Lung (tissue), 11 donors: ENCODE measurements at regions not wholly inside any gene's neighbourhood (a gene's known extent, or its start where the extent isn't known, plus 50 kb on each side); places are given as distances from the start of the nearest gene placed in this dataset.

Source experiments
- ATAC-seq: fragments of 200-7000 bp; cut with Tn5 transposase; one replicate; pipeline ENCODE4 v1.9.1; 2020; ENCODE audit warnings: moderate number of reproducible peaks; ENCODE audit not compliant: insufficient read depth, low FRiP score
- DNase-seq, 3 donors: peaks; one replicate each; pipeline ENCODE4 v3.0.0-alpha.2; 2013 to 2017
- H3K27ac ChIP-seq, 2 donors: one replicate each; pipeline ENCODE4 v1.5.1; 2013; ENCODE audit warnings: mild to moderate bottlenecking in 2 of 2, moderate library complexity in 2 of 2, control low read depth in 1 of 2, inconsistent platforms in 1 of 2, low read depth in 1 of 2, low read length in 1 of 2
- H3K27me3 ChIP-seq, 3 donors: one replicate each; pipeline ENCODE4 v1.5.1; 2013; ENCODE audit warnings: low read length in 2 of 3; ENCODE audit not compliant: control insufficient read depth in 3 of 3, insufficient read depth in 3 of 3
- H3K36me3 ChIP-seq, 4 donors: one replicate each; pipeline ENCODE4 v1.5.1; 2013; ENCODE audit warnings: low read length in 4 of 4, mild to moderate bottlenecking in 1 of 4, moderate library complexity in 1 of 4; ENCODE audit not compliant: control insufficient read depth in 4 of 4, insufficient read depth in 4 of 4
- H3K4me1 ChIP-seq, 5 donors: one replicate each; pipeline ENCODE4 v1.5.1; 2013; ENCODE audit warnings: low read length in 5 of 5, mild to moderate bottlenecking in 2 of 5, moderate library complexity in 1 of 5; ENCODE audit not compliant: control insufficient read depth in 5 of 5, insufficient read depth in 5 of 5
- H3K4me3 ChIP-seq: one replicate; pipeline ENCODE4 v1.5.1; 2013; ENCODE audit warnings: mild to moderate bottlenecking, control low read depth, moderate library complexity
- H3K9ac ChIP-seq, 2 donors: one replicate each; pipeline ENCODE4 v1.5.1; 2013; ENCODE audit warnings: low read length in 2 of 2, control low read depth in 1 of 2; ENCODE audit not compliant: insufficient read depth in 1 of 2
- H3K9me3 ChIP-seq, 4 donors: one replicate each; pipeline ENCODE4 v1.5.1; 2013; ENCODE audit warnings: low read length in 3 of 4, mild to moderate bottlenecking in 1 of 4, moderate library complexity in 1 of 4; ENCODE audit not compliant: control insufficient read depth in 4 of 4, insufficient read depth in 3 of 4
- WGBS, 2 donors: extraction: QIAGEN DNeasy Blood & Tissue Kit; methylation state at CpG; one replicate each; pipeline ENCODE4 v1.1.7; 2013; 5-methylcytosine and 5-hydroxymethylcytosine counted together
- TF ChIP-seq, protein P1 (sequence below): IDR thresholded peaks from 2 replicates; pipeline ENCODE4 v1.5.1; 2012; ENCODE audit warnings: mild to moderate bottlenecking; ENCODE audit errors: control extremely low read depth, extremely low read depth
- donor health status: control.
- donor health status: control.
- donor health status: Bipolar disorder and iron deficiency.
- donor health status: healthy.
- donor health status: DM: yes; HTN: yes; CAD: no.

DNA sequence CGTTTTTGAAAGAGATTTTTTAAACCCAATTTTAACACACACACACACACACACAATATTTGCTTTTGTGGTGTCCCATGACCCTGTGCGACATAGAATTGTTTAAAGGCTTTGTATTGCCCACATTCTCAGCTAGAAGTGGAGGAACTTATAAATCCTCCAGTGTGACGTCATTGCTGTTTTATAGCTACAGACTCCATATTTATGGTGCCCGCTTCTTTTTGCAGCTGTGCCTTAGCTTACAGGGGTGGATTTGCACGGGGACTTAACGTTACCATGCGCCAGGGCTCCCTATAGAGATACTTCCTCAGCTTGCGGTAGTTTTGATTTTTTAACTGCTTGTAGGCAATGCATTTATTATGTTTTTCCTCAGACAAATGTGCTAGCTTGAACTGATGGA is 101.9 kb upstream of the SMIM21 start:
- H3K4me3 ChIP-seq: no peak overlapping the region
- no peak overlapping the region for H3K27ac ChIP-seq
- H3K36me3 ChIP-seq: no peaks in the 10 kb centered on the region
- no peaks in the 10 kb centered on the region for H3K27me3 ChIP-seq
- WGBS, 2 donors: 84 to 91% methylated on average over 8 of the region's 8 CpGs
- H3K9ac ChIP-seq: no peak overlapping the region
- TF ChIP-seq, protein P1, sequence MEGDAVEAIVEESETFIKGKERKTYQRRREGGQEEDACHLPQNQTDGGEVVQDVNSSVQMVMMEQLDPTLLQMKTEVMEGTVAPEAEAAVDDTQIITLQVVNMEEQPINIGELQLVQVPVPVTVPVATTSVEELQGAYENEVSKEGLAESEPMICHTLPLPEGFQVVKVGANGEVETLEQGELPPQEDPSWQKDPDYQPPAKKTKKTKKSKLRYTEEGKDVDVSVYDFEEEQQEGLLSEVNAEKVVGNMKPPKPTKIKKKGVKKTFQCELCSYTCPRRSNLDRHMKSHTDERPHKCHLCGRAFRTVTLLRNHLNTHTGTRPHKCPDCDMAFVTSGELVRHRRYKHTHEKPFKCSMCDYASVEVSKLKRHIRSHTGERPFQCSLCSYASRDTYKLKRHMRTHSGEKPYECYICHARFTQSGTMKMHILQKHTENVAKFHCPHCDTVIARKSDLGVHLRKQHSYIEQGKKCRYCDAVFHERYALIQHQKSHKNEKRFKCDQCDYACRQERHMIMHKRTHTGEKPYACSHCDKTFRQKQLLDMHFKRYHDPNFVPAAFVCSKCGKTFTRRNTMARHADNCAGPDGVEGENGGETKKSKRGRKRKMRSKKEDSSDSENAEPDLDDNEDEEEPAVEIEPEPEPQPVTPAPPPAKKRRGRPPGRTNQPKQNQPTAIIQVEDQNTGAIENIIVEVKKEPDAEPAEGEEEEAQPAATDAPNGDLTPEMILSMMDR: no peak
- ATAC-seq: no peak
- DNase-seq: peak in 1 of 3 donors; percentile 22
- peaks cover 0 to 1% (median 0%) of the 10 kb centered on the region in 4 donors for H3K9me3 ChIP-seq
- H3K4me1 ChIP-seq: peaks cover 0 to 48% (median 20%) of the 10 kb centered on the region in 5 donors

- WGBS, 2 donors: 79 to 90% methylated on average over 6 of the region's 6 CpGs
- TF ChIP-seq, protein P1: no peak
- Histone ChIP-seq H3K36me3 (no peaks in the 10 kb centered on the region), H3K4me3 (no peak overlapping the region), H3K4me1 (peaks cover 0 to 43% (median 19%) of the 10 kb centered on the region in 5 donors), H3K9me3 (peaks cover 0 to 1% (median 0%) of the 10 kb centered on the region in 4 donors), H3K9ac (no peak overlapping the region), H3K27me3 (no peaks in the 10 kb centered on the region), H3K27ac (no peak overlapping the region)
- ATAC-seq: no peak
- DNase-seq: peak in 2 of 3 donors; percentile 27 to 40
Measured at GRCh38 chr18:75527848-75528685, 100.6 kb upstream of the SMIM21 start.

GRCh38 chr18:75526038-75526437 is 98.5 kb upstream of the SMIM21 start:
- Histone ChIP-seq H3K36me3 (no peaks in the 10 kb centered on the region), H3K9ac (no peak overlapping the region), H3K4me3 (no peak overlapping the region), H3K9me3 (peaks cover 0 to 1% (median 0%) of the 10 kb centered on the region in 4 donors), H3K27me3 (no peaks in the 10 kb centered on the region), H3K27ac (no peak overlapping the region), H3K4me1 (peaks cover 0 to 30% (median 11%) of the 10 kb centered on the region in 5 donors)
- TF ChIP-seq, protein P1: no peak
- ATAC-seq (no peak), DNase-seq (no peak)
- WGBS, 2 donors: 93 to 95% methylated on average over 6 of the region's 6 CpGs
